H9 (cell line): ENCODE measurements at regions not wholly inside any gene's neighbourhood (a gene's known extent, or its start where the extent isn't known, plus 50 kb on each side); places are given as distances from the start of the nearest gene placed in this dataset.

Experiments
- DNase-seq: peaks from one replicate; pipeline ENCODE4 v3.0.0-alpha.2; 2017
- H2AFZ ChIP-seq: one replicate; pipeline ENCODE4 v1.6.1; 2013; ENCODE audit warnings: mild to moderate bottlenecking, low read length, control low read depth, moderate library complexity
- H2AK5ac ChIP-seq: 2 replicates; pipeline ENCODE4 v1.6.1; 2013; ENCODE audit warnings: low read length, control low read depth, mixed read lengths; ENCODE audit not compliant: insufficient read length
- H2BK120ac ChIP-seq: one replicate; pipeline ENCODE4 v1.6.1; 2013; ENCODE audit warnings: low read depth, mild to moderate bottlenecking, low read length, control low read depth, inconsistent platforms; ENCODE audit not compliant: poor library complexity, severe bottlenecking
- H2BK12ac ChIP-seq: 2 replicates; pipeline ENCODE4 v1.6.1; 2013; ENCODE audit warnings: low read length, control low read depth, mixed read lengths, low read depth; ENCODE audit not compliant: insufficient read length
- H2BK15ac ChIP-seq: 2 replicates; pipeline ENCODE4 v1.6.1; 2013; ENCODE audit warnings: low read depth, low read length, control low read depth
- H2BK20ac ChIP-seq: one replicate; pipeline ENCODE4 v1.6.1; 2013; ENCODE audit warnings: low read depth, mild to moderate bottlenecking, low read length, control low read depth, inconsistent platforms; ENCODE audit not compliant: poor library complexity, severe bottlenecking
- H2BK5ac ChIP-seq: 2 replicates; pipeline ENCODE4 v1.6.1; 2013; ENCODE audit warnings: low read length, control low read depth, mixed read lengths; ENCODE audit not compliant: insufficient read length
- H3K14ac ChIP-seq: 2 replicates; pipeline ENCODE4 v1.6.1; 2013; ENCODE audit warnings: low read length, control low read depth; ENCODE audit not compliant: insufficient read depth
- H3K18ac ChIP-seq: 2 replicates; pipeline ENCODE4 v1.6.1; 2013; ENCODE audit warnings: low read depth, mild to moderate bottlenecking, mixed read lengths, low read length, control low read depth; ENCODE audit not compliant: insufficient read length
- H3K23ac ChIP-seq: 2 replicates; pipeline ENCODE4 v1.6.1; 2013; ENCODE audit warnings: low read length, control low read depth, mixed read lengths, low read depth; ENCODE audit not compliant: insufficient read length
- H3K23me2 ChIP-seq: 2 replicates; pipeline ENCODE4 v1.6.1; 2013; ENCODE audit warnings: low read depth, mild to moderate bottlenecking, mixed read lengths, low read length, control low read depth; ENCODE audit not compliant: insufficient read length, poor library complexity, severe bottlenecking
- H3K27ac ChIP-seq: 2 replicates; pipeline ENCODE4 v1.5.1; 2013; ENCODE audit warnings: low read length, control low read depth, mixed read lengths, low read depth; ENCODE audit not compliant: insufficient read length
- H3K27me3 ChIP-seq: 2 replicates; pipeline ENCODE4 v1.6.1; 2013; ENCODE audit warnings: low read length, control low read depth, inconsistent platforms; ENCODE audit not compliant: insufficient read depth
- H3K4ac ChIP-seq: 2 replicates; pipeline ENCODE4 v1.6.1; 2013; ENCODE audit warnings: low read depth, mild to moderate bottlenecking, control low read depth, inconsistent platforms, low read length, moderate library complexity
- H3K4me1 ChIP-seq: 2 replicates; pipeline ENCODE4 v1.6.1; 2013; ENCODE audit warnings: low read length, control low read depth, inconsistent platforms; ENCODE audit not compliant: insufficient read depth
- H3K4me2 ChIP-seq: 2 replicates; pipeline ENCODE4 v1.6.1; 2013; ENCODE audit warnings: low read length, control low read depth, mixed read lengths; ENCODE audit not compliant: insufficient read length, insufficient read depth
- H3K56ac ChIP-seq: 2 replicates; pipeline ENCODE4 v1.6.1; 2013; ENCODE audit warnings: low read depth, mild to moderate bottlenecking, mixed read lengths, low read length, control low read depth; ENCODE audit not compliant: insufficient read length
- H3K79me1 ChIP-seq: 2 replicates; pipeline ENCODE4 v1.6.1; 2013; ENCODE audit warnings: low read depth, mild to moderate bottlenecking, moderate library complexity, low read length, control low read depth, inconsistent platforms; ENCODE audit not compliant: insufficient read depth, poor library complexity, severe bottlenecking
- H3K79me2 ChIP-seq: 2 replicates; pipeline ENCODE4 v1.6.1; 2013; ENCODE audit warnings: low read length, control low read depth, inconsistent platforms; ENCODE audit not compliant: insufficient read depth
- H3K9ac ChIP-seq: 2 replicates; pipeline ENCODE4 v1.6.1; 2013; ENCODE audit warnings: low read length, control low read depth, mixed read lengths; ENCODE audit not compliant: insufficient read length; ENCODE audit errors: extremely low read depth
- H3K9me3 ChIP-seq: one replicate; pipeline ENCODE4 v1.6.1; 2013; ENCODE audit warnings: low read depth, low read length, inconsistent platforms; ENCODE audit not compliant: control insufficient read depth
- H3T11ph ChIP-seq: one replicate; pipeline ENCODE4 v1.6.1; 2013; ENCODE audit warnings: mild to moderate bottlenecking, low read length, control low read depth, inconsistent platforms
- H4K20me1 ChIP-seq: one replicate; pipeline ENCODE4 v1.6.1; 2013; ENCODE audit not compliant: control insufficient read depth, insufficient read length, insufficient read depth
- H4K5ac ChIP-seq: 2 replicates; pipeline ENCODE4 v1.6.1; 2013; ENCODE audit warnings: low read depth, mild to moderate bottlenecking, mixed read lengths, low read length, control low read depth; ENCODE audit not compliant: insufficient read length
- H4K8ac ChIP-seq: replicated peaks from 2 replicates; pipeline ENCODE4 v1.6.1; 2013; ENCODE audit warnings: low read length, control low read depth, mixed read lengths, low read depth; ENCODE audit not compliant: insufficient read length
- H4K91ac ChIP-seq: 2 replicates; pipeline ENCODE4 v1.6.1; 2013; ENCODE audit warnings: low read depth, mild to moderate bottlenecking, moderate library complexity, mixed read lengths, low read length, control low read depth; ENCODE audit not compliant: insufficient read length
- H3K27ac Mint-ChIP-seq, 3 experiments: 2 replicates in 2 of 3; 3 replicates in 1 of 3; pipeline ENCODE4 v1.8.0; 2020 to 2021; ENCODE audit warnings: mixed read lengths in 3 of 3, mild to moderate bottlenecking in 1 of 3, moderate library complexity in 1 of 3
- H3K27me3 Mint-ChIP-seq: 2 replicates; pipeline ENCODE4 v1.8.0; 2021; ENCODE audit warnings: low read depth, mild to moderate bottlenecking, moderate library complexity, mixed read lengths
- H3K36me3 Mint-ChIP-seq, 3 experiments: 2 replicates in 2 of 3; 3 replicates in 1 of 3; pipeline ENCODE4 v1.8.0; 2020 to 2021; ENCODE audit warnings: low read depth in 3 of 3, mixed read lengths in 3 of 3; ENCODE audit not compliant: insufficient read depth in 1 of 3
- H3K4me1 Mint-ChIP-seq, 2 experiments: 2 replicates each; pipeline ENCODE4 v1.8.0; 2020; ENCODE audit warnings: mixed read lengths in 2 of 2
- H3K4me3 Mint-ChIP-seq, 2 experiments: 2 replicates in 1 of 2; 3 replicates in 1 of 2; pipeline ENCODE4 v1.8.0; 2020 to 2021; ENCODE audit warnings: mild to moderate bottlenecking in 2 of 2, mixed read lengths in 2 of 2, moderate library complexity in 1 of 2
- H3K9me3 Mint-ChIP-seq, 2 experiments: 2 replicates in 1 of 2; 3 replicates in 1 of 2; pipeline ENCODE4 v1.8.0; 2020; ENCODE audit warnings: mild to moderate bottlenecking in 2 of 2, mixed read lengths in 2 of 2, moderate library complexity in 1 of 2
- WGBS: extraction: QIAGEN DNeasy Blood & Tissue Kit; methylation state at CpG from one replicate; pipeline ENCODE4 v1.1.7; 2013; ENCODE audit warnings: missing lambda C conversion rate, low lambda C conversion rate, mixed read lengths; ENCODE audit not compliant: insufficient read length; ENCODE audit errors: extremely low coverage; 5-methylcytosine and 5-hydroxymethylcytosine counted together
- TF ChIP-seq, protein P1 (sequence below): fragments of 200-600 bp; sonication (generic); conservative IDR thresholded peaks from 3 replicates; pipeline ENCODE4 v1.8.0; 2021; ENCODE audit warnings: antibody characterized with exemption, mild to moderate bottlenecking

DNA sequence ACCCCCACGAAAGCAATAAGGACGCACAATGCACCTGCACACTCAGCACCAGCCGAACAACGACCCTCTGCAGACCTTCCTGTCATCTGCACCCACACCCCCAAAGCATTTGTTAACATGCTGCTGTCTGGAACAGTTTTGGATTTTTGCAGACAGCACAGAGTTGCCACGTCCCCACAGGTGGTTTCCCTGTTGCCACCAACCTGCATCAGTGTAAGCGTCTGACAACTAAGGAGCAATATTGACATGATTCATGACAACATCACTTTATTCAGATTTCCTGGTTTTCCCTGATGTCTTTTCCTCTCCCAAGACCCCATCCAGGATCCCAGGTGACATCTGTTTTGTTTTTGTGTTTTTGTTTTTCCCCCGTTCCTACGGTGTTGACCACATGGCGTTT is 150.7 kb upstream of the C14orf180 start:
- H3K79me2 ChIP-seq = no peaks in the 10 kb centered on the region
- H4K5ac ChIP-seq = no peak overlapping the region
- peaks cover 0 to 9% of the 10 kb centered on the region in 2 experiments; a peak in 1 of 4 replicates for H3K4me1 Mint-ChIP-seq
- H4K91ac ChIP-seq = no peak overlapping the region
- H2BK5ac ChIP-seq = no peak overlapping the region
- H3K23ac ChIP-seq = no peak overlapping the region
- no peak overlapping the region for H4K8ac ChIP-seq
- H3K9me3 ChIP-seq = no peaks in the 10 kb centered on the region
- no peaks in the 10 kb centered on the region for H3K4me1 ChIP-seq
- H3K27me3 Mint-ChIP-seq = no peaks in the 10 kb centered on the region
- peak; percentile 20 for DNase-seq
- H2BK120ac ChIP-seq = no peak overlapping the region
- H2AFZ ChIP-seq = no peak overlapping the region
- no peaks in the 10 kb centered on the region; a peak in 1 of 7 replicates for H3K36me3 Mint-ChIP-seq
- H2BK15ac ChIP-seq = no peak overlapping the region
- H3K27ac Mint-ChIP-seq = no peak overlapping the region
- no peak overlapping the region for H3K27ac ChIP-seq
- H3K23me2 ChIP-seq = no peaks in the 10 kb centered on the region
- H3K4me2 ChIP-seq = no peak overlapping the region
- H3K18ac ChIP-seq = no peak overlapping the region
- TF ChIP-seq, protein P1, sequence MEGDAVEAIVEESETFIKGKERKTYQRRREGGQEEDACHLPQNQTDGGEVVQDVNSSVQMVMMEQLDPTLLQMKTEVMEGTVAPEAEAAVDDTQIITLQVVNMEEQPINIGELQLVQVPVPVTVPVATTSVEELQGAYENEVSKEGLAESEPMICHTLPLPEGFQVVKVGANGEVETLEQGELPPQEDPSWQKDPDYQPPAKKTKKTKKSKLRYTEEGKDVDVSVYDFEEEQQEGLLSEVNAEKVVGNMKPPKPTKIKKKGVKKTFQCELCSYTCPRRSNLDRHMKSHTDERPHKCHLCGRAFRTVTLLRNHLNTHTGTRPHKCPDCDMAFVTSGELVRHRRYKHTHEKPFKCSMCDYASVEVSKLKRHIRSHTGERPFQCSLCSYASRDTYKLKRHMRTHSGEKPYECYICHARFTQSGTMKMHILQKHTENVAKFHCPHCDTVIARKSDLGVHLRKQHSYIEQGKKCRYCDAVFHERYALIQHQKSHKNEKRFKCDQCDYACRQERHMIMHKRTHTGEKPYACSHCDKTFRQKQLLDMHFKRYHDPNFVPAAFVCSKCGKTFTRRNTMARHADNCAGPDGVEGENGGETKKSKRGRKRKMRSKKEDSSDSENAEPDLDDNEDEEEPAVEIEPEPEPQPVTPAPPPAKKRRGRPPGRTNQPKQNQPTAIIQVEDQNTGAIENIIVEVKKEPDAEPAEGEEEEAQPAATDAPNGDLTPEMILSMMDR = no peak
- no peak overlapping the region for H2BK20ac ChIP-seq
- no peaks in the 10 kb centered on the region for H3K27me3 ChIP-seq
- no peak overlapping the region for H3K9ac ChIP-seq
- no peak overlapping the region for H3K4ac ChIP-seq
- no CpG with 5 or more reads among the region's 9 CpGs for WGBS
- H3K14ac ChIP-seq = peak overlapping the region; percentile 5; the same call in 1 of the 2 replicates
- H2AK5ac ChIP-seq = no peak overlapping the region
- H4K20me1 ChIP-seq = no peaks in the 10 kb centered on the region
- H3K4me3 Mint-ChIP-seq = no peak overlapping the region
- H3K56ac ChIP-seq = no peak overlapping the region
- H2BK12ac ChIP-seq = no peak overlapping the region
- H3T11ph ChIP-seq = no peak overlapping the region
- no peaks in the 10 kb centered on the region for H3K79me1 ChIP-seq
- H3K9me3 Mint-ChIP-seq = no peaks in the 10 kb centered on the region
